ENCODE measurements at regions not wholly inside any gene's neighbourhood (a gene's known extent, or its start where the extent isn't known, plus 50 kb on each side); places are given as distances from the start of the nearest gene placed in this dataset.

DNA sequence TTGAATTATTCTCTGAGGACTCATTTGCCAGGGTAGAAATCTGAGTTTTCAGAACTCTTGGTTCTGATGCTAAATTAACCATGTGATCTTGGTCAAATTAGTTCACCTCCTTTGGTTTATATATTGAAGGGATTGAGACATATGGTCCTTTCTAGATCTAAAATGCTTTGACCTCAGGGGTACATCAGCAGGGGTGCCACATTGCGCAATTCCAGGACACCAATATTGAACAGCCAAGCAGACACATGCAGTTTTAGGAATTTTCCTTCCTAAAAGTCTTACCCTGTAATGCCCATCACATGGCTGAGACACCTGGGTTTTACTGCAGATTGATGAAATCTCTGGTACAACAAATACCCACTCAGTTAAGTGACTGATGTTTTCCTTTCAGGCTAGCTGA is 254.4 kb upstream of the NCAM1 start:
- TF ChIP-seq, protein P1, sequence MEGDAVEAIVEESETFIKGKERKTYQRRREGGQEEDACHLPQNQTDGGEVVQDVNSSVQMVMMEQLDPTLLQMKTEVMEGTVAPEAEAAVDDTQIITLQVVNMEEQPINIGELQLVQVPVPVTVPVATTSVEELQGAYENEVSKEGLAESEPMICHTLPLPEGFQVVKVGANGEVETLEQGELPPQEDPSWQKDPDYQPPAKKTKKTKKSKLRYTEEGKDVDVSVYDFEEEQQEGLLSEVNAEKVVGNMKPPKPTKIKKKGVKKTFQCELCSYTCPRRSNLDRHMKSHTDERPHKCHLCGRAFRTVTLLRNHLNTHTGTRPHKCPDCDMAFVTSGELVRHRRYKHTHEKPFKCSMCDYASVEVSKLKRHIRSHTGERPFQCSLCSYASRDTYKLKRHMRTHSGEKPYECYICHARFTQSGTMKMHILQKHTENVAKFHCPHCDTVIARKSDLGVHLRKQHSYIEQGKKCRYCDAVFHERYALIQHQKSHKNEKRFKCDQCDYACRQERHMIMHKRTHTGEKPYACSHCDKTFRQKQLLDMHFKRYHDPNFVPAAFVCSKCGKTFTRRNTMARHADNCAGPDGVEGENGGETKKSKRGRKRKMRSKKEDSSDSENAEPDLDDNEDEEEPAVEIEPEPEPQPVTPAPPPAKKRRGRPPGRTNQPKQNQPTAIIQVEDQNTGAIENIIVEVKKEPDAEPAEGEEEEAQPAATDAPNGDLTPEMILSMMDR (IDR thresholded peaks at IDR 0.05), result no peak
- TF ChIP-seq ZNF416 (CRISPR knock-in tag; IDR thresholded peaks at IDR 0.05) (no peak), NR3C1 (CRISPR knock-in tag; conservative IDR thresholded peaks at IDR 0.05; ENCODE audit: low read depth) (no peak), NFATC4 (CRISPR knock-in tag; IDR thresholded peaks at IDR 0.05) (no peak)

Measured in WTC11 (cell line).